ENCODE measurements at regions not wholly inside any gene's neighbourhood (a gene's known extent, or its start where the extent isn't known, plus 50 kb on each side); places are given as distances from the start of the nearest gene placed in this dataset.

DNA sequence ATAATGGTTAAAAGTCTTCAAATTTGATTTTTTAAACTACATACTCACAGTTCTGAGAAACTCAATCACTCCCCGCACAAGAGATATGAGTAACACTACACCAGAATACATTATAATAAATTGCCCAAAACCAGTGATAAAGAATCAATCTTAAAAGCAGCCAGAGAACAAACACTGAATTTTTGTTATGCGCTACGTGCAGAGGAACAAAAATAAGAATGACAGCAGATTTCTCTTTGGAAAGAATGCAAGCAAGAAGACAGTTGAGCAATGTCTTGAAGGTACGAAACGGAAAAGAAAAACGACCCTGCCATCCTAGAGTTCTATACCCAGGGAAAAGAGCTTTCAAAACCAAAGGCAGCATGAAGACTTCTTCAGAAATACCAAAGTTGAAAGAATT, 216.7 kb downstream of the TTLL2 start (continued):
- TF ChIP-seq, protein P1, sequence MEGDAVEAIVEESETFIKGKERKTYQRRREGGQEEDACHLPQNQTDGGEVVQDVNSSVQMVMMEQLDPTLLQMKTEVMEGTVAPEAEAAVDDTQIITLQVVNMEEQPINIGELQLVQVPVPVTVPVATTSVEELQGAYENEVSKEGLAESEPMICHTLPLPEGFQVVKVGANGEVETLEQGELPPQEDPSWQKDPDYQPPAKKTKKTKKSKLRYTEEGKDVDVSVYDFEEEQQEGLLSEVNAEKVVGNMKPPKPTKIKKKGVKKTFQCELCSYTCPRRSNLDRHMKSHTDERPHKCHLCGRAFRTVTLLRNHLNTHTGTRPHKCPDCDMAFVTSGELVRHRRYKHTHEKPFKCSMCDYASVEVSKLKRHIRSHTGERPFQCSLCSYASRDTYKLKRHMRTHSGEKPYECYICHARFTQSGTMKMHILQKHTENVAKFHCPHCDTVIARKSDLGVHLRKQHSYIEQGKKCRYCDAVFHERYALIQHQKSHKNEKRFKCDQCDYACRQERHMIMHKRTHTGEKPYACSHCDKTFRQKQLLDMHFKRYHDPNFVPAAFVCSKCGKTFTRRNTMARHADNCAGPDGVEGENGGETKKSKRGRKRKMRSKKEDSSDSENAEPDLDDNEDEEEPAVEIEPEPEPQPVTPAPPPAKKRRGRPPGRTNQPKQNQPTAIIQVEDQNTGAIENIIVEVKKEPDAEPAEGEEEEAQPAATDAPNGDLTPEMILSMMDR (IDR thresholded peaks at IDR 0.05 in 2 of 3, conservative IDR thresholded peaks at IDR 0.05 in 1 of 3; ENCODE audit: borderline replicate concordance in 1 of 3, insufficient read depth in 1 of 3, low read depth in 2 of 3, low read length in 2 of 3): no peak
- no peak for TF ChIP-seq SRF (IDR thresholded peaks at IDR 0.05; ENCODE audit: low read depth)
- TF ChIP-seq EZH2 (IDR thresholded peaks at IDR 0.05): no peak
- TF ChIP-seq FOSL1 (IDR thresholded peaks at IDR 0.05; ENCODE audit: low read depth): no peak
- TF ChIP-seq, protein P2, sequence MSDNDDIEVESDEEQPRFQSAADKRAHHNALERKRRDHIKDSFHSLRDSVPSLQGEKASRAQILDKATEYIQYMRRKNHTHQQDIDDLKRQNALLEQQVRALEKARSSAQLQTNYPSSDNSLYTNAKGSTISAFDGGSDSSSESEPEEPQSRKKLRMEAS (IDR thresholded peaks at IDR 0.05): no peak
- TF ChIP-seq ELF1 (IDR thresholded peaks at IDR 0.05; ENCODE audit: borderline replicate concordance, low read depth): no peak
- TF ChIP-seq, protein P3, sequence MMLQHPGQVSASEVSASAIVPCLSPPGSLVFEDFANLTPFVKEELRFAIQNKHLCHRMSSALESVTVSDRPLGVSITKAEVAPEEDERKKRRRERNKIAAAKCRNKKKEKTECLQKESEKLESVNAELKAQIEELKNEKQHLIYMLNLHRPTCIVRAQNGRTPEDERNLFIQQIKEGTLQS (IDR thresholded peaks at IDR 0.05): no peak

DNA sequence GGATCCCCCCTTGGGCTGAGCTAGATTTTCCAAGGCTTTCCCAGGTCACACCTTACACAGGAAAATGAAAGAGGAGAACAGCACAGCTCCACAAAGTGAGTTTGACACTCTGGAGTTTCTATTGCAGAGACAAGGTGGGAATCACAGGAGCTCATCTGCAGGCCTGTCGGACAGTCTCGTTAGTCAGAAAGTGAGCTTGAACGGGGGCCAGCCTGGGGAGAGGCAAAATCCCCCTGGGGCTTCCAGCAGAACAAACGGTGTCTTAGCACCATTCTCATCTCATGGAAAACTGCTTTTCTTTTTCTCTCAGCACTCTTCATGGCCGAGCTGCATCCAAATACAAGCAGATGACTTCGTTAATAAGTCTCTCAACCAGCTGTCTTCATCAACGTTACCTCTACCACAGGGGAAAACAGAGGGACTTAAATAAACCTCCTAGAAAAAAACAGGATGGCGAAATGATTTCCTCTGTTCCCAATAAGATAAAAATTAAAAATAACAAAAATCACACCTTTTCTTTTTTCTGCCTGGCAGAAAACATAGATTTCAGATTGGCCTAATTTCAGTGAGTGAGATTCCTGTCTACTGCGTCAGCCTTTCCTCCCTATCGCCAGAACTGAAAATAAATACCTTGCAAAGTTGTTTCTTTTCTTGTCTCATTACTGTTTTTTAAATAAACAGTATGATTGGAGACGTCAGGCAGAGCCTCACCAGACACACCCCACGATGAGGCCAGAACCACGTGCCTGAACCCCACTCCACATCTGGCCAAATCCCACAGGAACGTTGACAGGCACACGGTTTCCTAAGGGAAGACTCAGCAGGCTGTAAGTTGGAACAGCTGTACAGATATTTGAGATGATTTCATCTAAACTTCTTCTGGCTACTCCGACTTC, 219.0 kb downstream of the TTLL2 start:
- no peak overlapping the region for H3K27ac ChIP-seq (ENCODE audit: low read depth, low read length)
- BruUV-seq (replicated peaks): no TSS peak
- CTCF ChIA-PET: no interaction called here
- H3K9me3 ChIP-seq (ENCODE audit: control insufficient read depth in 1 of 2, insufficient read depth in 1 of 2, low read depth in 1 of 2, low read length in 2 of 2): no peaks in the 10 kb centered on the region
- no peaks in the 10 kb centered on the region for H4K20me1 ChIP-seq (ENCODE audit: insufficient read depth)
- no peak for TF ChIP-seq ZNF274 (IDR thresholded peaks at IDR 0.05; ENCODE audit: low read depth, low read length)
- no peak for TF ChIP-seq JUND (IDR thresholded peaks at IDR 0.05)
- TF ChIP-seq RAD21 (IDR thresholded peaks at IDR 0.05; ENCODE audit: low read depth): no peak
- TF ChIP-seq SRF (IDR thresholded peaks at IDR 0.05; ENCODE audit: low read depth): no peak
- TF ChIP-seq YY1 (IDR thresholded peaks at IDR 0.05; ENCODE audit: extremely low read depth, insufficient replicate concordance, low read depth, low read length): no peak
- no peak for TF ChIP-seq CBX3 (IDR thresholded peaks at IDR 0.05; ENCODE audit: low read depth)
- TF ChIP-seq SP1 (IDR thresholded peaks at IDR 0.05; ENCODE audit: low read depth): no peak
- no peak for TF ChIP-seq SIN3A (IDR thresholded peaks at IDR 0.05; ENCODE audit: low read depth)
- TF ChIP-seq POLR2A (IDR thresholded peaks at IDR 0.05; ENCODE audit: borderline replicate concordance, extremely low read depth, insufficient read depth, insufficient read length): no peak
- TF ChIP-seq FOSL1 (IDR thresholded peaks at IDR 0.05; ENCODE audit: low read depth): no peak
- no peak for TF ChIP-seq EZH2 (IDR thresholded peaks at IDR 0.05)
- TF ChIP-seq, protein P4, sequence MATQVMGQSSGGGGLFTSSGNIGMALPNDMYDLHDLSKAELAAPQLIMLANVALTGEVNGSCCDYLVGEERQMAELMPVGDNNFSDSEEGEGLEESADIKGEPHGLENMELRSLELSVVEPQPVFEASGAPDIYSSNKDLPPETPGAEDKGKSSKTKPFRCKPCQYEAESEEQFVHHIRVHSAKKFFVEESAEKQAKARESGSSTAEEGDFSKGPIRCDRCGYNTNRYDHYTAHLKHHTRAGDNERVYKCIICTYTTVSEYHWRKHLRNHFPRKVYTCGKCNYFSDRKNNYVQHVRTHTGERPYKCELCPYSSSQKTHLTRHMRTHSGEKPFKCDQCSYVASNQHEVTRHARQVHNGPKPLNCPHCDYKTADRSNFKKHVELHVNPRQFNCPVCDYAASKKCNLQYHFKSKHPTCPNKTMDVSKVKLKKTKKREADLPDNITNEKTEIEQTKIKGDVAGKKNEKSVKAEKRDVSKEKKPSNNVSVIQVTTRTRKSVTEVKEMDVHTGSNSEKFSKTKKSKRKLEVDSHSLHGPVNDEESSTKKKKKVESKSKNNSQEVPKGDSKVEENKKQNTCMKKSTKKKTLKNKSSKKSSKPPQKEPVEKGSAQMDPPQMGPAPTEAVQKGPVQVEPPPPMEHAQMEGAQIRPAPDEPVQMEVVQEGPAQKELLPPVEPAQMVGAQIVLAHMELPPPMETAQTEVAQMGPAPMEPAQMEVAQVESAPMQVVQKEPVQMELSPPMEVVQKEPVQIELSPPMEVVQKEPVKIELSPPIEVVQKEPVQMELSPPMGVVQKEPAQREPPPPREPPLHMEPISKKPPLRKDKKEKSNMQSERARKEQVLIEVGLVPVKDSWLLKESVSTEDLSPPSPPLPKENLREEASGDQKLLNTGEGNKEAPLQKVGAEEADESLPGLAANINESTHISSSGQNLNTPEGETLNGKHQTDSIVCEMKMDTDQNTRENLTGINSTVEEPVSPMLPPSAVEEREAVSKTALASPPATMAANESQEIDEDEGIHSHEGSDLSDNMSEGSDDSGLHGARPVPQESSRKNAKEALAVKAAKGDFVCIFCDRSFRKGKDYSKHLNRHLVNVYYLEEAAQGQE (IDR thresholded peaks at IDR 0.05; ENCODE audit: low read depth): no peak
- H3K4me1 ChIP-seq (ENCODE audit: control insufficient read depth in 1 of 2, insufficient read depth in 2 of 2, low read length in 2 of 2): no peaks in the 10 kb centered on the region
- H3K9ac ChIP-seq (ENCODE audit: low read length): no peak overlapping the region
- RAD21 ChIA-PET (ENCODE audit: low non-redundant PET in 1 of 2, low total read pairs in 2 of 2, uncharacterized antibody in 2 of 2, unreplicated experiment in 2 of 2): no interaction called here
- POLR2A ChIA-PET: no interaction called here
- H3K4me3 ChIP-seq (replicated peaks in 1 of 2; ENCODE audit: low read depth in 1 of 2, low read length in 2 of 2): no peak overlapping the region
- H2AFZ ChIP-seq (ENCODE audit: low read depth, low read length, poor library complexity, severe bottlenecking): no peak overlapping the region
- intact Hi-C loops (cut with micrococcal nuclease): no loop called here
- ATAC-seq (no peak), DNase-seq (ENCODE audit: low read depth, low spot score) (no peak)
- H3K79me2 ChIP-seq (ENCODE audit: insufficient read depth, low read length): no peaks in the 10 kb centered on the region
- H3K4me2 ChIP-seq (ENCODE audit: low read length): no peak overlapping the region
- no peaks in the 10 kb centered on the region for H3K9me2 ChIP-seq (ENCODE audit: insufficient read depth)
- no peaks in the 10 kb centered on the region for H3K36me3 ChIP-seq (ENCODE audit: control insufficient read depth in 1 of 2, insufficient read depth in 2 of 2, low read length in 2 of 2)
- no peaks in the 10 kb centered on the region for H3K27me3 ChIP-seq (ENCODE audit: insufficient read depth, low read length)

Data from HCT116 (cell line).